ENCODE measurements at regions not wholly inside any gene's neighbourhood (a gene's known extent, or its start where the extent isn't known, plus 50 kb on each side); places are given as distances from the start of the nearest gene placed in this dataset.

DNA sequence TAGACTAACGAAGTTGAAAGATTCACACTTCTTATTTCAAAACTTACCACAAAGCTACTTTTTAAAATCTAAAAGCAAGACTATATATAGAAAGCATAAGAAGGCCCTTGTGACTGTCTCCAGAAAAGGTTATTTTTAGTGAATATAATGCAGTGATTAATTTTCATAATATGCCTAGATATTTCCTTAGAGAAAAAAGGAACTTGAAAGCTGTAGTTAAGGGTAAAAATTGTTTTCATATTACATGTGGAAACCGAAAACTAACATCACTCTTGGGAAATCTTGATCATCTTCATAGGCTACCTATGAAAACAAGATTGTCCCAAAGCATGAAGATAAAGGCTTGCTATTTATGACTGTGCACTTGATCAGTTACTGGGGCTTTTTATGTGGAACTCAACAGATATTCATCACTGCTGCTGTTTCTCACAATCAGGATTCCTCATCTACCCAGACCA is 223.2 kb downstream of the SH2D4B start:
- no peaks in the 10 kb centered on the region for H3K36me3 ChIP-seq (ENCODE audit: insufficient read depth, low read length)
- H3K4me3 ChIP-seq (ENCODE audit: low read depth, low read length, poor library complexity, severe bottlenecking), result no peak overlapping the region
- no peak overlapping the region for H3K27ac ChIP-seq (ENCODE audit: low read depth, low read length, poor library complexity, severe bottlenecking)
- no peaks in the 10 kb centered on the region for H3K4me1 ChIP-seq (ENCODE audit: insufficient read depth, low read length, severe bottlenecking)
- H3K9me3 ChIP-seq (ENCODE audit: low read length), result no peaks in the 10 kb centered on the region
- H3K4me2 ChIP-seq (ENCODE audit: low read length), result no peak overlapping the region
- TF ChIP-seq, protein P1, sequence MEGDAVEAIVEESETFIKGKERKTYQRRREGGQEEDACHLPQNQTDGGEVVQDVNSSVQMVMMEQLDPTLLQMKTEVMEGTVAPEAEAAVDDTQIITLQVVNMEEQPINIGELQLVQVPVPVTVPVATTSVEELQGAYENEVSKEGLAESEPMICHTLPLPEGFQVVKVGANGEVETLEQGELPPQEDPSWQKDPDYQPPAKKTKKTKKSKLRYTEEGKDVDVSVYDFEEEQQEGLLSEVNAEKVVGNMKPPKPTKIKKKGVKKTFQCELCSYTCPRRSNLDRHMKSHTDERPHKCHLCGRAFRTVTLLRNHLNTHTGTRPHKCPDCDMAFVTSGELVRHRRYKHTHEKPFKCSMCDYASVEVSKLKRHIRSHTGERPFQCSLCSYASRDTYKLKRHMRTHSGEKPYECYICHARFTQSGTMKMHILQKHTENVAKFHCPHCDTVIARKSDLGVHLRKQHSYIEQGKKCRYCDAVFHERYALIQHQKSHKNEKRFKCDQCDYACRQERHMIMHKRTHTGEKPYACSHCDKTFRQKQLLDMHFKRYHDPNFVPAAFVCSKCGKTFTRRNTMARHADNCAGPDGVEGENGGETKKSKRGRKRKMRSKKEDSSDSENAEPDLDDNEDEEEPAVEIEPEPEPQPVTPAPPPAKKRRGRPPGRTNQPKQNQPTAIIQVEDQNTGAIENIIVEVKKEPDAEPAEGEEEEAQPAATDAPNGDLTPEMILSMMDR (IDR thresholded peaks at IDR 0.05; ENCODE audit: low read length), result no peak
- H3F3A ChIP-seq (ENCODE audit: insufficient read depth, low read length), result no peaks in the 10 kb centered on the region
- H3K79me2 ChIP-seq (ENCODE audit: insufficient read depth, low read length), result no peaks in the 10 kb centered on the region
- H3K27me3 ChIP-seq (ENCODE audit: insufficient read depth, low read length), result no peaks in the 10 kb centered on the region
- H3K9ac ChIP-seq (ENCODE audit: low read length), result no peak overlapping the region
- H2AFZ ChIP-seq (ENCODE audit: low read length), result no peak overlapping the region
- H4K20me1 ChIP-seq (ENCODE audit: insufficient read depth, low read length), result no peaks in the 10 kb centered on the region
- no peaks in the 10 kb centered on the region for H3K9me2 ChIP-seq (ENCODE audit: low read depth, low read length)

DNA sequence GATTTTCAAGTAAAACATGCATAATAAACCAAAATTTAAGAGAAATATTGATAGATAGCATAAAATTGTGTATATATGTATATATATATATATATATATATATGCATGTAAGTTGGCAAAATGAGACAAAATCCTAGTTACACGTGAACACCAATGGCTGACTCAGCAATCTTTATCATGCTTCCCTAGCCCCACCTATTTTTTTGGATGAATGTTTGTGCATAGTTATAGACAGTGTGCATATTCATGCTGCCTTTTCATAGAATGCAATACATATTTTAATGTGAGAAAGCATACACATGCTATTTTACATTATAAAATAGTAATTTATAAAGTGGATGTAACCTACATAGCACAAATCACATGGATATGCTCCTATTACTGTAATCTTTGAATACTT is 230.3 kb downstream of the SH2D4B start:
- no peak overlapping the region for H3K27ac ChIP-seq (ENCODE audit: low read depth, low read length, poor library complexity, severe bottlenecking)
- TF ChIP-seq EZH2 (IDR thresholded peaks at IDR 0.05; ENCODE audit: borderline replicate concordance, low read length), result no peak
- TF ChIP-seq, protein P1 (IDR thresholded peaks at IDR 0.05; ENCODE audit: low read length), result no peak
- no peaks in the 10 kb centered on the region for H3F3A ChIP-seq (ENCODE audit: insufficient read depth, low read length)
- H4K20me1 ChIP-seq (ENCODE audit: insufficient read depth, low read length), result no peaks in the 10 kb centered on the region
- H2AFZ ChIP-seq (ENCODE audit: low read length), result no peak overlapping the region
- no peak overlapping the region for H3K4me2 ChIP-seq (ENCODE audit: low read length)
- no peaks in the 10 kb centered on the region for H3K4me1 ChIP-seq (ENCODE audit: insufficient read depth, low read length, severe bottlenecking)
- no peaks in the 10 kb centered on the region for H3K36me3 ChIP-seq (ENCODE audit: insufficient read depth, low read length)
- no peak overlapping the region for H3K4me3 ChIP-seq (ENCODE audit: low read depth, low read length, poor library complexity, severe bottlenecking)
- no peaks in the 10 kb centered on the region for H3K9me2 ChIP-seq (ENCODE audit: low read depth, low read length)
- H3K79me2 ChIP-seq (ENCODE audit: insufficient read depth, low read length), result no peaks in the 10 kb centered on the region
- H3K9me3 ChIP-seq (ENCODE audit: low read length), result no peaks in the 10 kb centered on the region
- no peak overlapping the region for H3K9ac ChIP-seq (ENCODE audit: low read length)
- H3K27me3 ChIP-seq (ENCODE audit: insufficient read depth, low read length), result no peaks in the 10 kb centered on the region

DNA sequence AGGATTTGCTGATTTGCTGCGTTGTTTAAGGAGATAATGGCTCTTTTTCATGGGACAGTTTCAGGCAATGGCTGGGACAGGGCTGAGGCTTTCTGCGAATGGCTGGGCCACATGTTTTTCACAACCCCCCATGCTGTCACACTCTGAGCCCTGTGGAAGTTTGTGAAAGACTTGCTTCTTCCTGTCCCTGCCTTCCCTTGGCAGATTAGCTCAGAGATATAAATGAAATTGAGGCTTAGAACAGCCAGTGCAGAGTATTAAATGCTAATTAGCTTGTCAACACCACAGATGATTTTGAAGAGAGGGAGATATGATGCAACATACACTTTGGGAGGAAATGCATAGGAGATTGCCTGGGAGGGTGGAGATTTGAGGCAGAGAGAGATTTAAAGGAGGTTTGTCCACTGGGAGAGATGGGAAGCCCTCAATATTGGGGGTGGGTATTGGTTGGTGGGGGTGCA is 232.0 kb downstream of the SH2D4B start:
- H3K79me2 ChIP-seq (ENCODE audit: insufficient read depth, low read length), result no peaks in the 10 kb centered on the region
- no peak overlapping the region for H2AFZ ChIP-seq (ENCODE audit: low read length)
- TF ChIP-seq, protein P1 (IDR thresholded peaks at IDR 0.05; ENCODE audit: low read length), result no peak
- no peak for TF ChIP-seq EZH2 (IDR thresholded peaks at IDR 0.05; ENCODE audit: borderline replicate concordance, low read length)
- H3K9me3 ChIP-seq (ENCODE audit: low read length), result no peaks in the 10 kb centered on the region
- no peaks in the 10 kb centered on the region for H4K20me1 ChIP-seq (ENCODE audit: insufficient read depth, low read length)
- no peaks in the 10 kb centered on the region for H3K36me3 ChIP-seq (ENCODE audit: insufficient read depth, low read length)
- H3K9ac ChIP-seq (ENCODE audit: low read length), result no peak overlapping the region
- no peaks in the 10 kb centered on the region for H3K4me1 ChIP-seq (ENCODE audit: insufficient read depth, low read length, severe bottlenecking)
- H3F3A ChIP-seq (ENCODE audit: insufficient read depth, low read length), result no peaks in the 10 kb centered on the region
- no peaks in the 10 kb centered on the region for H3K9me2 ChIP-seq (ENCODE audit: low read depth, low read length)
- no peak overlapping the region for H3K4me2 ChIP-seq (ENCODE audit: low read length)
- no peak overlapping the region for H3K27ac ChIP-seq (ENCODE audit: low read depth, low read length, poor library complexity, severe bottlenecking)
- H3K27me3 ChIP-seq (ENCODE audit: insufficient read depth, low read length), result no peaks in the 10 kb centered on the region
- H3K4me3 ChIP-seq (ENCODE audit: low read depth, low read length, poor library complexity, severe bottlenecking), result no peak overlapping the region
